Tibial nerve (tissue), 4 donors: ENCODE measurements at regions not wholly inside any gene's neighbourhood (a gene's known extent, or its start where the extent isn't known, plus 50 kb on each side); places are given as distances from the start of the nearest gene placed in this dataset.

Source experiments
- EP300 ChIP-seq, 2 donors: sonication (generic); formaldehyde crosslinking; IDR thresholded peaks; one replicate each; pipeline ENCODE4 v1.6.1; 2017; ENCODE audit warnings: antibody characterized with exemption in 2 of 2, mild to moderate bottlenecking in 1 of 2
- POLR2A ChIP-seq, 2 donors: fragments of 450-650 bp; IDR thresholded peaks; one replicate each; pipeline ENCODE4 v1.6.1; 2017; ENCODE audit warnings: antibody characterized with exemption in 2 of 2, mild to moderate bottlenecking in 2 of 2, moderate library complexity in 2 of 2
- TF ChIP-seq, protein P1 (sequence below), 5 experiments: fragments of 200-600 bp in 3 of 5; fragments of 450-650 bp in 2 of 5; sonication (generic) in 3 of 5; IDR thresholded peaks; one replicate each; pipeline ENCODE4 v1.5.1; 2016 to 2019; ENCODE audit warnings: antibody characterized with exemption in 5 of 5, mild to moderate bottlenecking in 3 of 5, moderate library complexity in 2 of 5

DNA sequence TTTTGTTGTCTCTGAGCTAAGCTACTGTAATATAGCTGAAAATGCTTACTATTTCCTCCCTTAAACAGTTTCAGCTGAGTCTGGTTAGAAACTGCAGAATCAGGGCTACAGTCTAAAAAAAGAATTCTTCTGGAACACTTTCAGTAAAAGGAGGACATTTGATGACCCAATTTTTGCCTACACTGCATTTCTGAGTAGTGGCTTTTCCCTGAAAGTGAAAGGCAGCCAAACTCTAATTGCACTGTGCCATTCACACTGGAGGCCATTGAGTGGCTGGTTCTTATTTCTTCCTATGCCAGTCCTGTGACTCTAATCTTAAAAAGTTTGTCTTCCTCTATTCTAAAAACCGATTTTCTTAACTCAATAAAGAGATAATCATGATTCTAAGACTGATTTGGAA, 526.0 kb downstream of the CFAP47 start:
- TF ChIP-seq, protein P1, sequence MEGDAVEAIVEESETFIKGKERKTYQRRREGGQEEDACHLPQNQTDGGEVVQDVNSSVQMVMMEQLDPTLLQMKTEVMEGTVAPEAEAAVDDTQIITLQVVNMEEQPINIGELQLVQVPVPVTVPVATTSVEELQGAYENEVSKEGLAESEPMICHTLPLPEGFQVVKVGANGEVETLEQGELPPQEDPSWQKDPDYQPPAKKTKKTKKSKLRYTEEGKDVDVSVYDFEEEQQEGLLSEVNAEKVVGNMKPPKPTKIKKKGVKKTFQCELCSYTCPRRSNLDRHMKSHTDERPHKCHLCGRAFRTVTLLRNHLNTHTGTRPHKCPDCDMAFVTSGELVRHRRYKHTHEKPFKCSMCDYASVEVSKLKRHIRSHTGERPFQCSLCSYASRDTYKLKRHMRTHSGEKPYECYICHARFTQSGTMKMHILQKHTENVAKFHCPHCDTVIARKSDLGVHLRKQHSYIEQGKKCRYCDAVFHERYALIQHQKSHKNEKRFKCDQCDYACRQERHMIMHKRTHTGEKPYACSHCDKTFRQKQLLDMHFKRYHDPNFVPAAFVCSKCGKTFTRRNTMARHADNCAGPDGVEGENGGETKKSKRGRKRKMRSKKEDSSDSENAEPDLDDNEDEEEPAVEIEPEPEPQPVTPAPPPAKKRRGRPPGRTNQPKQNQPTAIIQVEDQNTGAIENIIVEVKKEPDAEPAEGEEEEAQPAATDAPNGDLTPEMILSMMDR (IDR thresholded peaks at IDR 0.05) = no peak
- TF ChIP-seq POLR2A (IDR thresholded peaks at IDR 0.05) (no peak), EP300 (IDR thresholded peaks at IDR 0.05) (no peak)
